ENCODE measurements at regions not wholly inside any gene's neighbourhood (a gene's known extent, or its start where the extent isn't known, plus 50 kb on each side); places are given as distances from the start of the nearest gene placed in this dataset.
"Not testable (repeated sequence)": the region's sequence is repeated elsewhere in the genome, so short reads cannot be mapped to it uniquely, and the experiment has no call there.

DNA sequence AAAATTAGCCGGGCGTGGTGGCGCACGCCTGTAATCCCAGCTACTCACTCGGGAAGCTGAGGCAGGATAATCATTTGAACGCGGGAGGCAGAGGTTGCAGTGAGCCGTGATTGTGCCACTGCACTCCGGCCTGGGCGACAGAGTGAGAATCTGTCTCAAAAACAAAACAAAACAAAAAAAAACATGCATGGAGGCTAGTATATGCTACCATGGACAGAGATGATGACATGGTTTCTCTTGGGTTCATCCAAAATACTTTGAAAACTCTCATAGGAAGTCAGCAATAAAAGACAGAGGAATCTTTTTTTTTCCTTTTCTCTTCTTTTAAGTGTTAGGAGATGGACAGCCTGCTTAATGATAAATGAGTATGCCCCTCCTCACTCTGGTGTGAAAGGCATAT, 137.7 kb upstream of the MB21D2 start:
- Histone ChIP-seq H3K27me3 (ENCODE audit: low read depth) (peaks cover 6% of the 10 kb centered on the region), H3K27ac (no peak overlapping the region), H3K9me3 (no peaks in the 10 kb centered on the region), H3K36me3 (no peaks in the 10 kb centered on the region), H3K4me3 (no peak overlapping the region), H3K4me1 (no peaks in the 10 kb centered on the region)
- DNase-seq (no peak), ATAC-seq (no peak)
- intact Hi-C loops (cut with DNase I), result no loop called here
- no peak for TF ChIP-seq CTCF (IDR thresholded peaks at IDR 0.05)

GRCh38 chr3:193057616-193058015, 140.0 kb upstream of the MB21D2 start:
- Histone ChIP-seq H3K27me3 (ENCODE audit: low read depth) (peaks cover 6% of the 10 kb centered on the region), H3K4me3 (no peak overlapping the region), H3K4me1 (no peaks in the 10 kb centered on the region), H3K36me3 (no peaks in the 10 kb centered on the region), H3K27ac (no peak overlapping the region), H3K9me3 (no peaks in the 10 kb centered on the region)
- DNase-seq (no peak), ATAC-seq (no peak)
- TF ChIP-seq CTCF (IDR thresholded peaks at IDR 0.05), result no peak
- intact Hi-C loops (cut with DNase I), result no loop called here

DNA sequence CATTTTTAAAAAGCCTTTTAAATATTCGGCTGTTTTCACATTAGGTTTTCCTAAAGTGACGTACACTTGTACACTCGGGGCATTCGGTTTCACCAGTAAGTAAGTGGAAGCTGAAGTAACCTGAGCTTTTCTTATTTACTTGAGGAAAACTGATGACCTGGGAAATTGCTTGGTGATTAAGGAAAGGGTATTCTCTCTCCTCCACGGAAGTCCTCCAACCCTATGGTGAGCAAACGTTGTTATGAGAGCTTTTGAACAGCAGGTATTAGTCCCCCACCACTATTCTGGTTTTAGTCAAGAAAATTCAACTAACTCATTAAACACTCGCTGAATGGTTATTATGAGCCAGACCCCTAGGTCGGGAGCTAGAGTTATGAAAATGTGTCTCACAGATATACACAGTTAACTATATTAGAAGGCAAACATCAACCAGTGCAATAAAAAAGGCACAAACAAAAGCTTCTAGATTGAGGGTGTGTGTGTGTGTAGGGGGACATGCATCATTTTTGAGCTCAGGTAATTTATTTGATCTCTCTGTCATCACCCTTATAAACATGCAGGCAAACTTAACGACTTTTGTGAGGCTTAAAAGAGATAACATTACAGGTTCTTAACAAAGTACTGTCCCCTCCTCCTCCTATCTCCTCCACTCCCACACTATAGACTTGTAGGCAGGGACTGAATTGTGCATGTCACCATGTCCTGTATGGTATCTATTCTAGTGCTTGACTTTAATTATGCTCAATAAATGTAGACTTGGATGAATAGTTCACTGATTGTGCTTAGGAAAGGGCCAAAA, 143.3 kb upstream of the MB21D2 start:
- TF ChIP-seq CTCF (IDR thresholded peaks at IDR 0.05), result no peak
- no peaks in the 10 kb centered on the region for H3K4me1 ChIP-seq
- intact Hi-C loops (cut with DNase I), result no loop called here
- no peak for DNase-seq
- no peaks in the 10 kb centered on the region for H3K36me3 ChIP-seq
- no peak overlapping the region for H3K4me3 ChIP-seq
- H3K27ac ChIP-seq, result no peak overlapping the region
- H3K27me3 ChIP-seq (ENCODE audit: low read depth), result peaks cover 6% of the 10 kb centered on the region
- no peaks in the 10 kb centered on the region for H3K9me3 ChIP-seq
- ATAC-seq, result no peak

DNA sequence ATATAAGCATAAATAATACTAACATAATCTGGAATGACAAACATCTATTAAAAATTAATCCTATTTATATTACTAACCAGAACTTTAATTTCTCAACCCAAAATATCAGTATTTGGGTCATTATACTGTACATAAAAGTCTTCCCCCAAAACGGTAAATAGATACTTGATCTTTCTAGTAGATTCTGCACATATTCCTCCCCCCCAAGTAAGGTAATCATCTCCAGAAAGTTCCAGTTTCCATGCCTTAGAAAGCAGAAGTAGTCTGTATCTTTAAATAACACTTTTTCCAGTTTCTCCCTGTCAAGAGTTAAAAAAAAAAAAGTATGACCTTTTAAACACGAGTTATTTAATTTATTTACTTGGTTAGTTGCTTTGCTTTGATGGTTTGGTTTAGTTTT, 150.7 kb upstream of the MB21D2 start:
- Histone ChIP-seq H3K4me1 (no peaks in the 10 kb centered on the region), H3K27ac (no peak overlapping the region), H3K4me3 (no peak overlapping the region), H3K36me3 (no peaks in the 10 kb centered on the region), H3K27me3 (ENCODE audit: low read depth) (peaks cover 5% of the 10 kb centered on the region), H3K9me3 (no peaks in the 10 kb centered on the region)
- DNase-seq (no peak), ATAC-seq (no peak)
- no peak for TF ChIP-seq CTCF (IDR thresholded peaks at IDR 0.05)
- intact Hi-C loops (cut with DNase I), result no loop called here

GRCh38 chr3:193069732-193070131, 152.1 kb upstream of the MB21D2 start:
- intact Hi-C loops (cut with DNase I); H3K27ac ChIP-seq; H3K4me1 ChIP-seq; DNase-seq; H3K36me3 ChIP-seq; H3K27me3 ChIP-seq (ENCODE audit: low read depth); H3K9me3 ChIP-seq; H3K4me3 ChIP-seq; ATAC-seq: not testable (repeated sequence)

- no peak for DNase-seq
- Histone ChIP-seq H3K27me3 (ENCODE audit: low read depth) (no peaks in the 10 kb centered on the region), H3K9me3 (no peaks in the 10 kb centered on the region), H3K36me3 (no peaks in the 10 kb centered on the region), H3K27ac (no peak overlapping the region), H3K4me1 (no peaks in the 10 kb centered on the region), H3K4me3 (no peak overlapping the region)
- no peak for TF ChIP-seq CTCF (IDR thresholded peaks at IDR 0.05)
- no peak for ATAC-seq
- intact Hi-C loops (cut with DNase I), result no loop called here
Observed at GRCh38 chr3:193078996-193079753, 161.5 kb upstream of the MB21D2 start.

All from lower lobe of right lung (tissue), 2 donors.